Thyroid gland (tissue), 4 donors: ENCODE measurements at regions not wholly inside any gene's neighbourhood (a gene's known extent, or its start where the extent isn't known, plus 50 kb on each side); places are given as distances from the start of the nearest gene placed in this dataset.

Experiments used
- CTCF ChIP-seq, 6 experiments: fragments of 200-600 bp in 3 of 6; fragments of 450-650 bp in 3 of 6; sonication (generic) in 3 of 6; IDR thresholded peaks; one replicate each; pipeline ENCODE4 v1.5.1; 2016 to 2019; ENCODE audit warnings: antibody characterized with exemption in 6 of 6, mild to moderate bottlenecking in 2 of 6, inconsistent platforms in 1 of 6, moderate library complexity in 1 of 6
- POLR2A ChIP-seq, 2 donors: fragments of 450-650 bp; IDR thresholded peaks; one replicate each; pipeline ENCODE4 v1.6.1; 2017; ENCODE audit warnings: antibody characterized with exemption in 2 of 2, mild to moderate bottlenecking in 2 of 2, moderate library complexity in 1 of 2

- TF ChIP-seq CTCF (IDR thresholded peaks at IDR 0.05) (no peak), POLR2A (IDR thresholded peaks at IDR 0.05) (no peak)
Measured at GRCh38 chr3:76731471-76731870, 308.4 kb upstream of the ROBO2 start.
